PFSK-1 (cell line): ENCODE measurements at regions not wholly inside any gene's neighbourhood (a gene's known extent, or its start where the extent isn't known, plus 50 kb on each side); places are given as distances from the start of the nearest gene placed in this dataset.

Experiments
- SIN3A ChIP-seq: IDR thresholded peaks from 2 replicates; pipeline ENCODE4 v1.6.1; 2012; ENCODE audit warnings: mild to moderate bottlenecking, low read length, moderate library complexity, borderline replicate concordance; ENCODE audit not compliant: insufficient read depth
- TAF1 ChIP-seq: IDR thresholded peaks from 2 replicates; pipeline ENCODE4 v1.6.1; 2012; ENCODE audit warnings: low read length, control low read depth, borderline replicate concordance; ENCODE audit not compliant: insufficient read depth

GRCh38 chr9:25570802-25571201, 107.4 kb downstream of the TUSC1 start:
- TF ChIP-seq SIN3A (no peak), TAF1 (no peak)
